NB4 (cell line): ENCODE measurements at regions not wholly inside any gene's neighbourhood (a gene's known extent, or its start where the extent isn't known, plus 50 kb on each side); places are given as distances from the start of the nearest gene placed in this dataset.
"Not testable (repeated sequence)": the region's sequence is repeated elsewhere in the genome, so short reads cannot be mapped to it uniquely, and the experiment has no call there.

Experiments
- CTCF ChIP-seq: IDR thresholded peaks from one replicate; pipeline ENCODE4 v1.5.1; 2012; ENCODE audit warnings: low read depth, low read length
- MYC ChIP-seq: IDR thresholded peaks from 2 replicates; pipeline ENCODE4 v1.6.1; 2011; ENCODE audit warnings: low read depth, low read length

DNA sequence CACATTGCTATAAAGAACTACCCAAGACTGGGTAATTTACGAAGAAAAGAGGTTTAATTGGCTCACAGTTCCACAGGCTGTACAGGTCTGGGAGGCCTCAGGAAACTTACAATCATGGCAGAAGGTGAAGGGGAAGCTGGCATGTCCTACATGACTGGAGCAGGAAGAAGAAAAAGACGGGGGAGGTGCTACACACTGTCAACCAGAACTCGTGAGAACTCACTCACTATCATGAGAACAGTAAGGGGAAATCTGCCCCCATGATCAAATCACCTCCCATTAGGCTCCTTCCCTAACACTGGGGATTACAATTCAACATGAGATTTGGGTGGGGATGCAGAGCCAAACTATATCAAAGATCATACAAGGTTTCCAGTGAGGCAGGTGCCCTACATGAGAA, 94.3 kb upstream of the RNU6-1 start:
- not testable (repeated sequence) for TF ChIP-seq CTCF, MYC
